ENCODE measurements at regions not wholly inside any gene's neighbourhood (a gene's known extent, or its start where the extent isn't known, plus 50 kb on each side); places are given as distances from the start of the nearest gene placed in this dataset.

DNA sequence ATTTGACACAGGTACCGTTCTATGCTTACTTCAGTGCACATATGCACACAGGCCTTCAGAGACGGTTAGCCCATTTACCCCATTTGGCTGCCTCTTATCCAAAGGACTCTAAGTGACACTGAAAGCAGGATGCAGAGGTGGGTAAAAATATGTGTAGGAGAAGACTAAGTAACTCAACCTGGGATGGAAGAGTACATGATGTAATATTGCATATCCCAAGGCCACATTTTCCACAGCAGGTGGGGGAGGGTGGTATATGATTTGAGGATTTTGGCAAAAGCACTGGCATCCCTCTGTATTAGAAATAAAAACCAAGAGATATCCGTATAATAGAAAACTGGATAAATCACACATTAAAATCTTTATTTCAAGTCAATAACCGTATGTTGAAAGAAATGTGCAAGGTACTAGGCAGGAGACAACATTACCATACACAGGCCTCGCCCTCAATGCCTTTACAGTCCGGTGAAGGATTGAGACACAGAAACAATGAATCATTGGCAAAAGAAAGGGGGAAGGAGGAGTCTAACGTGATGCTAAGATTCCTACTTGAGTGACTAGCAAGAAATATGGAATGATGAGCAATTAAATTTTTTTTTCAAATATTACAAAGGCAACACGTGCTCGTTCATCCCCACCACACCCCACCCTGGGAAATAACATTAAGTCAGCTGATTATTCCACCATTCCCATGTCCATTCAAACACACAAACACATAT is 161.0 kb upstream of the RASGEF1B start:
- TF ChIP-seq CTCF (IDR thresholded peaks at IDR 0.05; ENCODE audit: low read depth, low read length, poor library complexity, severe bottlenecking) (no peak), EZH2phosphoT487 (IDR thresholded peaks at IDR 0.05; ENCODE audit: borderline replicate concordance, low read length) (no peak)

Data from DOHH2 (cell line).